ENCODE measurements at regions not wholly inside any gene's neighbourhood (a gene's known extent, or its start where the extent isn't known, plus 50 kb on each side); places are given as distances from the start of the nearest gene placed in this dataset.

DNA sequence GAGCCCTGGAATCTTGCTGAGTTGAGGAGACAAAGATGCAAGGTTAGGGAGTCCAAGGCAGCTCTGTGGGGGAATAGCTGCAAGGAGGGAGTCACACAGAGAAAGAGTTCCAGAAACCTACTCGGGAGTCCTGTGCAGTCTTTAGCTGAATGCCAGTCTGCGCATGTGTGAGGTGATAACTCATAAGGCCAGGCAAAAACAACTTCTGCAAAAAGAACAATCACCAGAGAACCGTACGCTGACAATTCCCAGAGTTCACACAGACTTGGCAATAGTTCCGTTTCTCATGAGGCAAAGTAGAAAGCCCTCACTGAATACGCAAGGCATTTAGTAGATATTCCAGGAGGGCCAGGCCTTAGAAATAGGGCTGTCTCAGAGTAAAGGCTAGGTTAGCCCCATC lies 135.2 kb upstream of the TAB2 start:
- DNase-seq (ENCODE audit: low read depth), result no peak

DNA sequence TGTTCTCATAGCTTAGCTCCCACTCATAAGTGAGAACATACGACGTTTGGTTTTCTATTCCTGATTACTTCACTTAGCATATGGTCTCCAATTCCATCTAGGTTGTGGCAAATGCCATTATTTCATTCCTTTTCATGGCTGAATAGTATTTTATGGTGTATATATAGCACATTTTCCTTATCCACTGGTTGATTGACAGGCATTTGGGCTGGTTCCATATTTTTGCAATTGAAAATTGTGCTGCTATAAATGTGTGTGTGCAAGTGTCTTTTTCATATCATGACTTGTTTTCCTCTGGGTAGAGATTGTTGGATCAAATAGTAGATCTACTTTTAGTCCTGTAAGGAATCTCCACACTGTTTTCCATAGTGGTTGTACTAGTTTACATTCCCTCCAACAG lies 133.0 kb upstream of the TAB2 start:
- DNase-seq (ENCODE audit: low read depth), result no peak

DNA sequence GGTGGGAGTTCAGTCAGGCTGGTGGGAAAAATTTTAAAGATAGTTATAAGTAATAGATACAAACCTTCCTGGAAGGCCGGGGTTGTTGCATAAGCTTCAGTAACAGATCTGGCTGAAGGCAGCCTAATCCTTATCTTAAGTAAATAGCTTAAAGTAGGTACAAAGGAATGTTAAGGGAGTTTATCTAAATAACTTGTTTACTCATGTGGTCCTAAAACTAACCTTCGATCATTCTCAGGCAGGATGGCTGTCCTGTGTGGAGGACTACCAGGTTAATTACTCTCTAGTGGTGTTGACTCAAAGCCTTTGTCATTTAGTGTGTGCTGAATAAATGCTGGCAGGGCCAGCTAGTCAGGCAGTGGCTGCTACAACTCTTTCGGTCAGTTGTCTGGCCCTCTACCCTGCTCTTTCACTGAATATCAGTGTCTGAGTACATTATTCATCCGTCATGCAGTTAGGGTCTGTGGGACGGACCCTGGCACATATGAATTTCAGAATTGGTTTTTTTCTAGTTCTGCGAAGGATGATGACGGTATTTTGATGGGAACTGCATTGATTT lies 131.6 kb upstream of the TAB2 start:
- DNase-seq (ENCODE audit: low read depth), result no peak

DNA sequence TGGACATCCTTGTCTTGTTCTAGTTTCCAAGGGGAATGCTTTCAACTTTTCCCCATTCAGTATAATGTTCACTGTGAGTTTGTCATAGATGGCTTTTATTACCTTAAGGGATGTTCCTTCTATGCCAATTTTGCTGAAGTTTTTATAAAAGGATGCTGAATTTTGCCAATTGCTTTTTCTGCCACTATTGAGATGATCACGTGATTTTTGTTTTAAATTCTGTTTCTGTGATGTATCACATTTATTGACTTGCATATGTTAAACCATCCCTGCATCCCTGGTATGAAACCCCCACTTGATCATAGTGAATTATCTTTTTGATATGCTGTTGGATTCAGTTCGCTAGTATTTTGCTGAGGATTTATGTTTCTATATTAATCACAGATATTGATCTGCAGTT lies 130.6 kb upstream of the TAB2 start:
- DNase-seq (ENCODE audit: low read depth), result no peak

DNA sequence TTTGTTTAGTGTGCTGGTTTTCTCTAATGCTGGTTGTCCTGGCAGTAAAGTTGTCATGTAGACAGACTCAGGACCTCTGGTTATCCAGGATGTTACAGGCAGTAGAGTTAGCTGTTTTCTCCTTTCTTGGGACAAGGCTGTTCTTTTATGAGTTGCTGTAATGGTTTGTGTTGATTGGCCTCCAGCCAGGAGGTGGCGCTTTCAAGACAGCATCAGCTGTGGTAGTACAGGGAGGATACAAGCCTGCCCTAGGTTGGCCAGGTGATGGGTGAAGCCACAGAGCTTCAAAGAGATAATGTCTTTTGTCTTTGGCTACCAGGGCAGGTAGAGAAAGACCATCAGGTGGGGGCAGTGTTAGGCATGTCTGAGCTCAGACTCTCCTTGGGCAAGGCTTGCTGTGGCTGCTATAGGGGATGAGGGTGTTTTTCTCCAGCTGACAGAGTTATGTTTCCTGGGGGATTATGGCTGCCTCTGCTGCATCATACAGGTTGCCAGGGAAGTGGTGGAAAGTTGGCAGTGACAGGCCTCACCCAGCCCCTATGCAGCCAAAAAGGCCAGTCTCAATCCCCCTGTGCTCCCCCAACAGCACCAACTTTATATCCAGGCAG lies 127.2 kb upstream of the TAB2 start:
- DNase-seq (ENCODE audit: low read depth), result peak; percentile 52

DNA sequence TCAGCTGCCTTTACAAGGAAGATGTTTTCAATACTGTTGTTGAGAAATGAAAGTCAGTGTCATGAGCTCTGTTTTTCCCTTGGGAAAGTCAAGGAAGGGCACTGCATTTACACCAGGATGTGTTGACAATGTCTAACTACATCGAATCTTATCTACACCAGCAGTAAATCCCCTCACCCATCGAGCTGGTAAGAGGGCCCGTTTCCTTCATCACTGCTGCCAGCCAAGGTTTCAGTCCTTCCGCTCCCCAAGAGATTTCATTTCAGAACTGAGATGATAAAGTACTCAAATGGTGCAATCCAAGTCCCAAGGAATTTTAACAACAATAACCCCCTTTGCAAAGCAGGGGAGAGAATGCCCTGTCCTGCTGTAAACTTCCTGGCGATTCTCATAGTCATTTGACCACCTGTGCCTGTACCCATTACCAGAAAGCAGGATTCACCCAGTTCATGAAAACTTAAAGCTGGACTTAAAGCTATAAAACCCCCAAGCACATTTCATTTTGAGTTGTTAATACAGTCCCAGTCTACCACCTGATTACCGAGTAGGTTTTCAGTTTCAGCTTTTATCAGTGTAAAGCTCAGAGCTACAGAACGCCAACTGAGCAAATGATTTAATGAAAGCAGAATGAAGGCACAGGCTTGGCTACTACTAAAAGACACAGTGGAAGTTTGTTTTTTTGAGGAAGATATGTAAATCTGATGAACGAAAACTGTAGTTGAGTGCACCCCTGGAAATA lies 122.5 kb upstream of the TAB2 start:
- no peak for DNase-seq (ENCODE audit: low read depth)

DNA sequence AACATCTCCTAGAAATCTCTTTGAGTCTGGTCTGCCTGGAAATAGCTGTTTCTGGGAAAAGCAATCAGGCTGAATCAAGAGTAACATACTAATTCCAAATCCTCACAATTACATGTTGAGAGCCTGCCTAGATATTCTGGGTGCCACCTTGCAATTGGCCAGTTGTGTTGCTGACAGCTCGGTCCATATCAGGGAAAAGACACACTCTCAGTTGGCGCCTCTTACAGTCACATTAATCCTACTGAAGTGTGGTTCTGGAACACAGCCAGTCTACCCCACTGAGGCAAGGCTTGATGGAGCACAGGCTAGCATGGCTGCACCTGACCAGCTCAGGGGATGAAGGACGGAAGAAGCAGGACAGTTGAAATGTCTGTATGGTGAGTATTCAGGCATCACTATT lies 121.4 kb upstream of the TAB2 start:
- DNase-seq (ENCODE audit: low read depth), result no peak

DNA sequence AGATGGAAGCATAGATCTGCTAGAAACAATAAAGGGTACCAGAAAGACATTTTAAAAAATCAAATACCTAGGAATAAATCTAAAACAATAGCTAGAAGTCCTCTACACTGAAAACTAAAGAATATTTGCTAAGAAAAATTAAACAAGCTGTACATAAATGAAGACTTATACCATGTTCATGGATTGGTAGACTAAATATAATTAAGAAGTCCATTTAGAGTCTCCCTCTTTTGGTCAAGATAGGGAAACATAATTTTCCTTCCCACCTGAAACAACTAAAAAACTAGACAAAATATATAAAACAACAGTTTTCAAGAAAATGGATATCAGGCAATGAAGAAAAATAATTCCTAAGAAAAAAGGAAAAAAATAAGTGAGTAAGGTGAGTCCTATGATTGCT lies 120.0 kb upstream of the TAB2 start:
- no peak for DNase-seq (ENCODE audit: low read depth)

DNA sequence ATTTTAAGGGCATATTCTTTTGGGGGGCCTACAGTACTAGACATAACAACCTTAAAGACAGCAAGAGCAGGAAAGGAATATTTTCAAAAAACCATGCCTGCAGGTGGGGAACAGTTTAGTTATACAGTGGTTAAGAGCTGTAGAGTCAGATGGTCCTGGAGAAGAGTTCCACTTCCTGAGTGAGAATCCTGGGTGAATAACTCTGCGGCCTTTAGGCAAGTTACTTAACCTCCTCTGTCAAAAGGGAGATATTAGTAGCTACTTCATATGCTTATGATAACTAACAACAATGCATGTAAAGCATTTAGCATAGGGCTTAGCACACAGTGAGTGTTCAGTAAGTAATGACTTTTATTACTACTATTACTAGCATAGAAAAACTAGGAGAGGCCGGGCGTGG lies 119.2 kb upstream of the TAB2 start:
- DNase-seq (ENCODE audit: low read depth), result no peak

DNA sequence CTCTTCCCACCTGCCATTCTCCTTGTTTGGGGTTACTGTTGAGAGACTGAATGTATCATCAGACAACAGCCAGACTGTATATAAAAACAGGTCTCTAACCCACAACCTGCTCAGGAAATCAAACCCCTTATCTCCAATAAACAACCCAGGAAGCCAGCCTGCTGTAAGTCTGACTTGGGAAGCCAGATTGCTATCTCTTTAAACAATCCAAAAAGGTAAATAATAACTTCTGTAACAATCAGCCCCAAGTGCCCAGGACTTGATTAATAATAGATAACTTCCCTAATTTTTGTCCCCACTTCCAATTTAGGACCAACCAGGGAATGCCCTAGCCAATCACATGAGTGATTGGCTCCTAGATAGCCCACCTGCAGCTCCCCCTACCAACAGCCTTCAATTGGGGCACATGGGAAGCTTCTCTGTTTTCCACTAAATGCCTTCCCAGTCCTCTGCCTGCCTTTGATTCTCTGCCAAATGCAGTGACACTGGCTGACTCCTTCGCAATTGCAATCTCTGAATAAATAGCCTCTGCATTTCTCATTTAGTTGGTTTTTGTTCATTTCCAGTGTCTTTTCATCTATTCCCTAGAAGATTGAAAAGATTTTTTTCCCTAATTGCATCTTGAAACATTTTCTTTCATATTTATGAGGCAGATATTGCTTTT lies 117.1 kb upstream of the TAB2 start:
- DNase-seq (ENCODE audit: low read depth), result no peak

DNA sequence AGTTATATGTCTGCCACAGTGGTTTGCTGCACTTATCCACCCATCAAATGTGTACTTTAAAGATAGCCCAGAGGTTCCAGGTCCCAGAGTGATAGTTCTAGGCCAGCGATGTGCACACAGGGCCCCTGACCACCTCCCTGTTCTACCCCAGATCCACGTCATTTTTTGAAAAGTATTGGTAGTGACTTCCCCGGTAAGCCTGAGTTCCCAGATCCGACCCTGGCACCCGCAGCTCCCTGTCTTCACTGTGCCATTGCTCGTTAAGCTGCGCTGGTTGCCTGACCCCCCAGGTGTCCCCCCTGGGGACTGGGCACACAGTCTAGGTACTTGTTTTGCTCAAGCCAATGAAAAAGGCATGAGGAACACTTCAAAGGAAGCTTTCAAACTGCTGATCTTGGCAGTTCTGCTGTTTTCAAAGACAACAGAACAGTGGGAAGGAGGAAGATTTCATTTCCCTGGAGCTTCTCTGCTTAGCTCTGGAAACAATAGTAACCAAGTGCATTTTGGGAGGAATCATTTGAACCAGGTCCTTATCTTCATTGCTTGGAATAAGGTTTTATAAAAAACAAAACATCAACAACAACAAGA lies 116.3 kb upstream of the TAB2 start:
- no peak for DNase-seq (ENCODE audit: low read depth)

DNA sequence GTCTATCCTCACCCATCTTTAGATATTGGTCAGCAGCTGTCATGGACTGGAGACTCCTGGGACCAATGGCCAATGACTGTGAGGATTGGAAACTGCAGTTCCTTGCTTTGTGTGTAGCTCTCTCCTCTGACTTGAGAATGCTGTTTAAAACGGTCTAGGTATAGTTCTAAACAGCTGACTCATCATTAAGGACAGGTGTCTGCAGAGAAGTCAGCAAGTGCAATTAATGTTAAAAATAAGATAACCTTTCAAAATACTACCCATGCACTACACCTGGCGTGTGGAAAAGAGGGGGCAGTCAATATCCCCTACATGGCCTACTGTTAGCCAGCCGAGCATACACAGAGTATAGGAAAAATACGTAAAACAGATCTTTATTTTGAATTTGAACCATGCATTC lies 115.4 kb upstream of the TAB2 start:
- DNase-seq (ENCODE audit: low read depth), result no peak

DNA sequence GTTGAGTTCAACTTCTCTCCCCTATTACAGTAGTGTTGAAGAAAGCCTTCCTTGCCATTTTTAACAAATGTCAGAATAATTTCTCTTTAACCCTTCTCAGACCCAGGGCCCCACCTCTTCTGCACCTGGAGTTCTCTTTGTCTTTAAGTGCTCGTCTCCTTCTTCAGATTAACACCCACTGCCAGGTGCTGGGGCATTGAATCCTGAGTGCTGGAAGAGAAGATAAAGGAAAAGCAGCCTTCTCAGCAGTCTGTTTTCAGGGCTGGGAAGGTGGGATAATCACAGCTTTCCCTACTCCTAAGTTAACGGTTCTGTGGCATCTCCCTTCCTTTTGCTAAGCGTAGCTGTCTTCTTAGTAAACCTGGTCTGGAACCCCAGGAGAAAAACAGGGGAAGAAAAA lies 114.6 kb upstream of the TAB2 start:
- no peak for DNase-seq (ENCODE audit: low read depth)

DNA sequence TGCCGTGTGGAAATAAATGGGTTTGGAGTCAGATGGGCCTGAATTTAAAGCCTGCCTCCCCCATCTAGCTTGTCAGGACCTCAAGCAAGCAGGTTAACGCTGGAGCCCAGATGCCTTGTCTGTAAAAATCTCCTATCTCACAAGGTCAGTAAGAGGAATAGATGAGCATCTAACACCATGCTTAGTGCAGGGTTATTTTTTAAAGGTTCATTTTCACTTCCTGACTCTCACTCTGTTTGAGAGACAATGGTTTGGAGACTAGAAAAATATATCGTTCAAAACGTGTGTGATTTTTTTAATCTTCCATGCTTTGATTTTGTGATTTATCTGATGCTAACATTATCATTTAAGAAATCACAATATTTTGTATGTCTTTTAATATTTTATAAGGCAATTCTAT lies 114.0 kb upstream of the TAB2 start:
- DNase-seq (ENCODE audit: low read depth), result no peak

DNA sequence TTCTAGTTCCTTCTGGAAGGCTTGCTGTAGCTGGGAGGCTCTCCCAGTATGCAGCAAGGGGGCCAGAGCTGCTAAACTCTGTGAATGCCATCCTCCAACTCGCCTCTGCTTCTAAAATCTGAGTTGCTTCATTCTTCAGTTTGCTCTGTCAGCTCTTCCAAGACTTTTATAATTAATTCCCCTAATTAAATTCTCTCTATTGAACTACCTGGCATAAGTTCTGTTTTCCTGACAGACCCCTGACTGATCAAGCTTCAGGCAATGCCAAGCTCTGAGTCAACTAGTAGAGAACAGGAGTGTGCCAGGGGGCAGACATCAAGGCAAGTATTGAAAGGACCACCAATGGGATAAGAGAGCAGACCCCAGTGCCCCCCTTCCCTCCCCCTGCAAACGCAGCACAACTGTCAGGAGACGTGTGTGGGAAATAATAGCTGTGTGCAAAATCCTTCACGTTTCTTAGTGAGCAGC lies 109.3 kb upstream of the TAB2 start:
- DNase-seq (ENCODE audit: low read depth), result no peak

DNA sequence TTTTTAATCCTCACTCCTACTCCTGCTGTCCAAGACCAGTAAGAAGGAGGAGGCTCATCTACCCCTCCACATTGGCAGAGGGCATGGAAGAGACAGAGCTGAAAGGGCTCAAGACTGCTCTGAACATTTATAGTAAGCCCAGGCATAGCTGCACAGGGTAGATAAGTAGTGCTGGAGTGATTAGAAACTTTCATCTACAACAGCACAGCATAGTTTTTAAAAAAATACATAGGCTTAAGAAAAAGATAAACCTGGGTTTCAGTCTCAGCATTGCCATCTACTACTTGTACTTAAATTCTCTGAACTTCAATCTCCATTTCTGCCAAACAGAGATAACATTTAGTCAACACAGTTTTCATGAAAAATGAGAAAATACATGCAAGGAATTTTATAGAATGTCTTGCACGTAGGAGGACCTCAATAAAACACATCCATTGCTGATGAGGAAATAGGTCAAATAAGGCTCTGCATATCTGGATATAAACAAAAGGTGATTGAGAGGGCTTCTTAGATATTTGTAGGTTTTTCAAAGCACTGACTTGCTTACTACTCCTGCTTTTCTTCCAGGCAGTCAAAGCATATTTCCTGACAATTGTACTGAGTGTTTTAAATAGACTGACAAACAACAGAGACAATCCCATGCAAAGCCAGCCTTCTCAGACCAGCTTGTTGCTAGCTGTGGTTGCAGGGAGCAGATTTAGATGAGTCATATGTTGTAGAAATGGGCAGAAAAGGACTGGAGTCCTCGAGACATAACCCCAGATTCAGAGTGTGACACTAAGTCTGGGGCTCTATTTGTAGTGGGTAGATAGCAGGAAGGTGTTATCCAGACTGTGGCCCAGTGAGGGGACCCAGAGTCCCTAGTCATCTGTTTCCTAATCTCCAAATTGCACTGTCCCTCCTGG lies 107.4 kb upstream of the TAB2 start:
- DNase-seq (ENCODE audit: low read depth), result peak; percentile 55

DNA sequence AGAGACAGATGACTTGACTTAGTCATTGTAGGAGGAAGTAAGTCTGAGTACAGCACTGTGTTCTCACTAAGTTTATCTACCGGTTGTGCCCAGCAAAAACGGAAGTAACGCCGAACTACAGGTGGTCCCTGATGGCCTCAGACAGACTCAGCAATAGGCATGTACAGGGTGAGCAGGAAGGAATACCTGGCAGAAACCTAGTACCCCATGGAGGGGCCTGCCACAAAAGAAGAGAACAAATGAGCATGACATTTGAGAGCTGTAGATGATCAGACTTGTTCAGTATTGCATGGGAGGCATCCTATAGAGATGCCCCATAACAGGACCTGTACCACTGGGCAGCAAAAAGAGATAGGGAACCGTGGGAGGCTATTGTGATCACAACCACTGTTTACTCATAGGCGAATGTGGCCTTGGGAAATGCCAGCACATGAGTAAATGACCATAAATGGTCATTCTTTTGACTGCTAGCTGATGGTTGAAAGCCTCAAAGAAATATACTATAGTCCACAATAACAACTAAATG lies 106.4 kb upstream of the TAB2 start:
- peak; percentile 24 for DNase-seq (ENCODE audit: low read depth)

DNA sequence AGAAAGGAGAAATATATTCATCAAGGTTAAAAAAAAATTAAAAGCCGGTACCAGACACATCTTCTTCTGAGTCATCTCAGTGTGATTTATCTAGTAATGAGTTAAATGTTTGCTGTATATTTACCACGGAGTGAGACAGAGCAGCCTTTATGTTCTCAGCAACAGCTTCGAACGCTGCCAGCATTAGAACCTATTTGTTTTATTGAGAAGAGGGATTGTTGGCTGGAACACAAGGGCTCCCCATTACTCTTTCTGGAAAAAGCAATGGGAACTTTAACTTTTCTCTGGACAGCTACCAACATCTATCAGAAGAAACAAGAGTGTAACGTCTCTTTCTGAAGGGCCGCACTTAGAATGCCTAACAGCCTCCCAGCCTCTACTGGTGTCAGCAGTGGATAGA lies 105.3 kb upstream of the TAB2 start:
- DNase-seq (ENCODE audit: low read depth), result no peak

DNA sequence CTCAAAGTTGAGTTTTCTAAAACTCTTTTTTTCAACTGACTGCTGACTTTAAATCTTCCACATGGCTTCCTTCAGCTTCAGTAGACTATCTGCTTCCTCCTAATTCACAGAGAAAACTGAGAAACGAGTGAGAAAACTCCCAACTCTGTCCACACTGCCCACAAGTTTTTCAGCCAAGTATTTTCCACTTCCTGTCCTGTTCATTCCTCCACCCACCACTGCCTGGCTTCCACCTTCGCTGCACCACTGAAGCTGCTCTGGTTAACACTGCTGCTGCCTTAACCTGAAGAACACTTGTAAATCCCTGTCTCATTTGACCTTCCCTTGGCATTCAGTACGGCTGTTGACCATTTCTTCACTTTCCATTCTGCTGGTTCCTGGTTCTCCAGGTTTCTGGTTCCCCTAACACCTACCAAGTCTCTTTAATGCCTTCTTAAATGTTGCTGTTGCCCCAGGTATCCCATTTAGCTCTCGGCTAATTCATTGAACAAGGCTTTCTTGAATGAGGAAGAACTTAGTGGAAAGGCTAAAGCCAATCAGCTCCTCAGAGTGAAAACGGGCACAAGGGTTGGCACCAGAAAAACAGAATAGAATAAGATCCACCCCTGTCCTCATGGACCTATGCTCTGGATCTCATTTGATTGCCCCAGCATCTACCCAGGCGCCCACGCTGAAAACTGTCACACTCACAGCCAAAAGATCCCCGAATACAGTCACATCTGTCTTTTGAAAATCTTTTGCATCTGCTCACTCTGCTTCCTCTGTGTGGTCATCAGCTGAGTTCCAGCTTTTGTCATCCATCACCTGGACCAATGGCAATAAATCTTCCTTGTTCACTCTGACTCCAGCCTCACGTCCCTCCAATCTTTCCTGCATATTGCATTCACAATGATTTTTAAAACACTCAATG lies 104.4 kb upstream of the TAB2 start:
- DNase-seq (ENCODE audit: low read depth), result no peak

DNA sequence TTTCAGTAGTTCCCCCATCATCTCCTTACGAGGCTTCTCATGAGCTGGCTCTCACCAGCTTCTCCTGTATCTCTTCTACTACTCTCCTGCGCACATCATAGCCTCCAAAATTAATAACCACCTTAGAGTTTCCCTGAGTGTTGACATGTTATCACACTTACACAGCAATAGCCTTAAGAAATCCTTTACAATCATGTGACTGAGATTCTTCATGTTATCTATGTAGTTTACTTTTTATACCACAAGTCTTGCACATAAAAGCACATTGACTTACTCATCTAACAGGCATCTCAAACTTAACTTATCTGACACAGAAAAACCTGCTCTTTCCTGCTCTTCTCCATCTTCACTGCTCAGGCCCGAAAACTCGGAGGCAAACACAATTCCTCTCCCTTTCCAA lies 103.7 kb upstream of the TAB2 start:
- DNase-seq (ENCODE audit: low read depth), result peak; percentile 27

Data from EH (cell line).